HG03342 (cell line): ENCODE measurements at regions not wholly inside any gene's neighbourhood (a gene's known extent, or its start where the extent isn't known, plus 50 kb on each side); places are given as distances from the start of the nearest gene placed in this dataset.

Experiments used
- ATAC-seq: cut with Tn5 transposase; IDR thresholded peaks from one replicate; pipeline ENCODE4 v1.9.1; 2021; ENCODE audit warnings: mild to moderate bottlenecking, moderate library complexity; ENCODE audit not compliant: unreplicated experiment

DNA sequence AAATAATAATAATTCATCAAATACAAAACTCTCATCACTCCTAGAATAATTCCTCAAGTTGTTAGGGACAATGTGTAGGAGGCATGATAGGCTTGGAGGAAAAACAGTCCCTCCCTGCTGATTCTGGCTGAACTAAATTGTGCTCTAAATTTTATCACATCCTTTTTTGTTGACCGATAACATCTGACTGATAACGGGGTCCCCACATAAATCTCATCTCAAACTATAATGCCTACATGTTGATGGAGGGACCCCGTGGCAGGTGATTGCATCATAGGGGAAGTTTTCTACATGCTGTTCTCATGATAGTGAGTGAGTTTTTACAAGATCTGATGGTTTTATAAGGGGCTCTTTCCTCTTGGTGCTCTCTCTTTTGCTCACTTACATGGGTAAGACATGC lies 1043.5 kb upstream of the SORCS1 start:
- no peak for ATAC-seq

- peak; percentile 77 for ATAC-seq
Measured at GRCh38 chr10:108204528-108205305, 1040.2 kb upstream of the SORCS1 start.

- ATAC-seq: no peak
Measured at GRCh38 chr10:108203905-108204527, 1039.5 kb upstream of the SORCS1 start.

DNA sequence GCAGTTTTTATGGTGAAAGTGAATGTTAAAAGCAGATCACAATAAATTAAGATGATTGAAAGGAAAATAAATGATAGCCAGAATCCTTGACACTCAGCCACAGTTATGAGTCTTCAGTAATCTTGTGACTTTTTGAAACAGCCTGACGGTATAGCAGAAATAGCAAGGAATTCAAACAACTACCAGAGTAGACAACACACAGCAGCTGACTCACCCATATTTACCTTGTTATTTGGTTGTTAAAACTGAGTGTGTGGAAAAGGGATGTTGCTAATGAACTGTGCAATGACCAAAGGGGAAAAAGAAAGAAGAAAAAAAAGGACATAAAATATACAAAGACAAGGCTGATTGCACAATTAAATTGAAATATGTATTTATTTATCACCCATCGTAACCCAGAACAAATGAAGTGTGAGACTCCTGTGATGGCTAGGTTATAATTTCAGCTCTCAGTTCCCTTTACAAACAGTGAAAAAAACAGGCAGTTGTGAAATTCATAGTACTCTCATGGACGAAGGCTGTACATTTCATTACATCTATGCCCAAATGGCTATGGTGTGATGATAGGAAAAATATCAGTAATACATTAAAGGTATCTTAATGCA lies 1023.0 kb upstream of the SORCS1 start:
- ATAC-seq: no peak

DNA sequence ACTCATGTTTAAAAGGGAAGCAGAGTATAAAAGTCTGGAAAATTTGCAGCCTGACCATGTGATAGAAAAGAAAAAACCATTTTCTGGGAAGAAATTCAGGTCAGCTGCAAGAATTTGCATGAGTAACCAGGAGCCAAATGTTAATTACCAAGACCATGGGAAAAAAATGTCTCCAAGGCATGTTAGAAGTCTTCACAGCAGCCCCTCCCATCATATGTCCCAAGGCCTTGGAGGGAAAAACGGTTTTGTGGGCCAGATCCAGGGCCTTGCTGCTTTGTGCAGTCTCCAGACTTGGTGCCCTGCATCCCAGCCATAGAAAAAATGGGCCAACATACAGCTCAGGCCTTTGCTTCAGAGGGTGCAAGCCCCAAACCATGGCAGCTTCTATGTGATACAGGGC lies 1019.6 kb upstream of the SORCS1 start:
- ATAC-seq: no peak

DNA sequence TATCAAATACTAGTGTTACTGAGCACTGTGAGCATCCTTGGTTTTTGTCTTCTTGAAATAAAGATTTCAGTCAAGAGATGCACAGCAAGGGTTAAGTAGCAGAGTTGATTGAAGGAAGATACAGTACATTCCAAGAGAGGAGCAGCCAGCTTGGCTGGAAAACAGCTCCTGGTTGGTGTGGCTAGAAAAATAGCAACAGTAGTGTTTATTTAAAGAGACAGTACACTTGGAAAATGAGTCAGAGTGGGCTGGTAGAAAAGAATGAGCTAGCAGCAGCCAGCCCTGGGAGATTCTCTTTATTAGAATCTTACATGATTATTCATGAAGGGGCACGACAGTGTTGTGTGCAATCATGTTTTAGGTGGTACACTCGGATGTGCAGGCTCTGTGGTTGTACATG lies 1016.4 kb upstream of the SORCS1 start:
- ATAC-seq: no peak

DNA sequence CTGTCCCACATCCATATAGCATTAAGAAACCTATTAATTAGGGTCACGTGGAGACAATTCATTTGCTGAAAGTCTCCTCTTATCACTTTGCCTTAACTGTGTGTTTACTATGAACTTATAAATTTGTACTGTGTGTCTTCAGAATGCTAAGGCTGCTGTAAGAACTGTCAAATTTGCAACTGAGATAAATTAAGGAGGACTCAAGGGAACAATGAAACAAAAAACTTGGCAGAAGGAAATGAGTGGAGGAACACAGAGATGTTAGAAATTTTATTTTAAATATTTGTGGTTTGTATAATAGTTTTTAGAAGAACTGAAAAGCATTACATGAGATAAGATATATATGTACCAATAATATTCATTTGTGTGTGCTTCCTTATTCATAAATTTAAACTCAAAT lies 1005.3 kb upstream of the SORCS1 start:
- no peak for ATAC-seq

DNA sequence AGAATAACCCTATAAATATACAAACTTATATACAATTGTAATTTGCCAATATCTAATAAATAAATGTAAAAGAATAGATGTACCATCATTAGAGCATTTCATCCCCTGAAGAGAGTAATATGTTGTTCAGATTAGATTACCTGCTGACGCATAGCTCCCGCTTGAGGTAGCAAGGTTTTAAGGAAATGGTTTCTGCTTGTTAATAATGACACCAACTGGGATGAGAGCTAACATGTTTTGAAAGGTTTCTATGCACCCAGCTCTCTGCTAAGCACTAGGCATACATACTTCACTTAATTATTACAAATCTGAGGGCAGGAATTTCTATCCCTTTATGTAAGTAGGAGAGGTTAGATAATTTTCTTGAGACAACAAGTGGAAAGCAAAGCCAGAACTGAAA lies 1003.3 kb upstream of the SORCS1 start:
- ATAC-seq: no peak

- ATAC-seq: no peak
Measured at GRCh38 chr10:108166401-108166800, 1001.9 kb upstream of the SORCS1 start.

GRCh38 chr10:108147346-108147745 lies 982.8 kb upstream of the SORCS1 start:
- ATAC-seq: no peak

GRCh38 chr10:108141064-108141463 lies 976.6 kb upstream of the SORCS1 start:
- ATAC-seq: no peak

DNA sequence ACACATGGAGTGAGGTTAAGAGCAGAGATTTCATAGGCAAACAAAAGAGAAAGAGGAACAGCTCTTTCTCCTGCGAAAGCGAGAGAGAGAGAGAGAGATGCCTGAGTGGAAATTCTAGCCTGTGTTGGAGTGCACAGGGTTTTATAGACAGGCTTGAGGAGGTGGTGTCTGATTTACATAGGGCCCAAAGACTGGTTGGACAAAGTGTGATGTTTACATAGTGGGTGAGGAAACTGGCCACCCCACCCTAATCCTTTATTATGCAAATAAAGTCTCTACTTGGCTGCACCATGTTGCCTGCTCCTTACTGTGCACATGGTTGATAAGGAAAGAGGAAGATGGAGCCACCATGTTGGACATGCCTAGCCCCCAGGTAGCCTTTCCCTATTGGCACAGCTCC lies 967.8 kb upstream of the SORCS1 start:
- no peak for ATAC-seq

DNA sequence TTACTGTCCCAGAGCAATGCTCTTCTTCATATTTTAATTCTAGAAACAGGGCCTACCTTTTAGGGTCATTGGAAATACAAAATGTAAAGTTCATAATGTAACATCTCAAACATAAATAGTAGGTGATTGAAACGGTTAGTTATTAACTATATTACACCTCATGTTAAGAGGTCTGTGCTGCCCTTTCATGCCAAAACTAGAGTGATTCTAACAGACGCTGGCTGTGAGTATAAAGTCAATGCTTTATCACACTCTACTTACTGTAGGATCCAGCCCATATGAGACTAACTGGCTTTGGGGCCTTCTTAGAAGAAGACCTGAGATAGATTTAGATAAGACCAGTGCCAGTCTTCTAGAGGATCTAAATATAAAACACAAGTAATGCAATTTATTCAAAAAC lies 966.1 kb upstream of the SORCS1 start:
- no peak for ATAC-seq

DNA sequence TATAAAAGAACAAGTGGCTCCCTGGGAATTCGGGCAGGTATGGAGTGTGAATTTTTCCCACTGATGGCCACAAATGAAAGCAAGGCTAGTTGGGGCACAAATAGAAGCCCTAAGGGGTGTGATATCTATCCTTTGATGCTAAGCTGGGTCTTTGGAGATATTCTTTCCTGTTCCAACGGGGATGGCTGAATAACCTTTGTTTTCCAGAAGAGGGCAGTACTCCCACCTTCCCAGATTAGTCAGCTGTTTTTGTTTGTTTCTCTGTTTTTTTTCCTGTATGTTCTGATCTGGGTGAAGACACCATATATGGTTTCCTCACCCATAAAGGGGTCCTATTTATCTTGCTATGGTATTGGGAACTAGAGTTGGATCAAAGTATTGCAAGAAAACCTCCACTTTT lies 947.7 kb upstream of the SORCS1 start:
- no peak for ATAC-seq

GRCh38 chr10:108104551-108105156 lies 940.1 kb upstream of the SORCS1 start:
- ATAC-seq: no peak

GRCh38 chr10:108097258-108097657 lies 932.8 kb upstream of the SORCS1 start:
- no peak for ATAC-seq

GRCh38 chr10:108095932-108096925 lies 931.7 kb upstream of the SORCS1 start:
- ATAC-seq: no peak

GRCh38 chr10:108090476-108091215 lies 926.1 kb upstream of the SORCS1 start:
- ATAC-seq: no peak

GRCh38 chr10:108086502-108086901 lies 922.0 kb upstream of the SORCS1 start:
- ATAC-seq: no peak

DNA sequence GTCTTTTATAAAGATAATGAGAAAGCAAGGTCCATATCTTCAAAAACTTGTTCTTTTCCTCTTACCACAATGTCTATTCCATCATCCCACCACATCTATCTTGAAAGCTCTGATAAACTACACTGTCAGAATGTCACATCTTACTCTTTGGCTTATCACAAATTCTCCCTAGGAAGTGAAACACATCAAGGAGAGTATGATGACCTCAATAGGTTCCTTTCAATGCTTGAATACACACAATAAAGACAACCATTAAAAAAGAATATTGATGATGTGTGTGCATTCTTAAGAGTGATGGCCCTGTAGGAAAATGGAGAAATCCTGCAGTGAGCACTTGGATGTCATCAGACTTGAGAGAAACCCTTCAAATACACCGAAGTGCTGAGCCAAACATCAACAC lies 918.1 kb upstream of the SORCS1 start:
- ATAC-seq: no peak
